MM.1S (cell line): ENCODE measurements at regions not wholly inside any gene's neighbourhood (a gene's known extent, or its start where the extent isn't known, plus 50 kb on each side); places are given as distances from the start of the nearest gene placed in this dataset.

ENCODE experiments used
- EZH2 ChIP-seq: fragments of 300-600 bp; sonication (generic); optimal IDR thresholded peaks from 2 replicates; pipeline ENCODE3; 2017; ENCODE audit warnings: low read depth, mild to moderate bottlenecking, antibody characterized with exemption, low read length, mixed read lengths
- EZH2phosphoT487 ChIP-seq: fragments of 300-600 bp; sonication (generic); IDR thresholded peaks from 2 replicates; pipeline ENCODE4 v1.6.1; 2018; ENCODE audit warnings: antibody characterized with exemption, low read length
- TF ChIP-seq, protein P1 (sequence below): fragments of 300-600 bp; sonication (generic); IDR thresholded peaks from 2 replicates; pipeline ENCODE4 v1.5.1; 2016; ENCODE audit warnings: antibody characterized with exemption, low read length, mixed read lengths

DNA sequence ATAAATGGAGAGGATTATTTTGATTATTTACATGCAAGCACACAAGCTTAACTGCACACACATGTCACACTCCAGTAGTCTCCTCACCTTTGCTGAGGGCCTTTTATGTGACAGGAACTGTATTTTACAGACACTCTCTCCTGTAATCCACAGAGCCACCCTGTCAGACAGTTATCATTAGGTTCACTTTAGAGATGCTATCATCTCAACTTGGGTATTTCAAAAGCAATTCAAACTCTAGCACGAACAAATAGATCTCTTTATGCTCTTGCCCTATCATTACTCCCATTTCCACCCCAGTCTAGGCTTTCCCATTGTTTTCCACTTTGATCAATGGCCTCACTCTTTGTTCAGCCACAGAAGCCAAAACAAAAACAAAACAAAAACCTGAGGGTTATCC is 281.2 kb upstream of the EPHA4 start:
- TF ChIP-seq, protein P1, sequence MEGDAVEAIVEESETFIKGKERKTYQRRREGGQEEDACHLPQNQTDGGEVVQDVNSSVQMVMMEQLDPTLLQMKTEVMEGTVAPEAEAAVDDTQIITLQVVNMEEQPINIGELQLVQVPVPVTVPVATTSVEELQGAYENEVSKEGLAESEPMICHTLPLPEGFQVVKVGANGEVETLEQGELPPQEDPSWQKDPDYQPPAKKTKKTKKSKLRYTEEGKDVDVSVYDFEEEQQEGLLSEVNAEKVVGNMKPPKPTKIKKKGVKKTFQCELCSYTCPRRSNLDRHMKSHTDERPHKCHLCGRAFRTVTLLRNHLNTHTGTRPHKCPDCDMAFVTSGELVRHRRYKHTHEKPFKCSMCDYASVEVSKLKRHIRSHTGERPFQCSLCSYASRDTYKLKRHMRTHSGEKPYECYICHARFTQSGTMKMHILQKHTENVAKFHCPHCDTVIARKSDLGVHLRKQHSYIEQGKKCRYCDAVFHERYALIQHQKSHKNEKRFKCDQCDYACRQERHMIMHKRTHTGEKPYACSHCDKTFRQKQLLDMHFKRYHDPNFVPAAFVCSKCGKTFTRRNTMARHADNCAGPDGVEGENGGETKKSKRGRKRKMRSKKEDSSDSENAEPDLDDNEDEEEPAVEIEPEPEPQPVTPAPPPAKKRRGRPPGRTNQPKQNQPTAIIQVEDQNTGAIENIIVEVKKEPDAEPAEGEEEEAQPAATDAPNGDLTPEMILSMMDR: no peak
- no peak for TF ChIP-seq EZH2phosphoT487
- TF ChIP-seq EZH2: no peak
